Activated gamma-delta T cell treated with anti-CD3 and anti-CD28 coated beads, Interleukin-2, amount 50 U/mL, for 16 hours (primary cell): ENCODE measurements at regions not wholly inside any gene's neighbourhood (a gene's known extent, or its start where the extent isn't known, plus 50 kb on each side); places are given as distances from the start of the nearest gene placed in this dataset.

Source experiments
- DNase-seq: peaks from one replicate; pipeline ENCODE4 v3.0.0-alpha.2; 2020; ENCODE audit warnings: low read depth

GRCh38 chr3:68162644-68163043 is 508.2 kb upstream of the SUCLG2 start:
- no peak for DNase-seq

GRCh38 chr3:68151359-68151758 is 496.9 kb upstream of the SUCLG2 start:
- no peak for DNase-seq

DNA sequence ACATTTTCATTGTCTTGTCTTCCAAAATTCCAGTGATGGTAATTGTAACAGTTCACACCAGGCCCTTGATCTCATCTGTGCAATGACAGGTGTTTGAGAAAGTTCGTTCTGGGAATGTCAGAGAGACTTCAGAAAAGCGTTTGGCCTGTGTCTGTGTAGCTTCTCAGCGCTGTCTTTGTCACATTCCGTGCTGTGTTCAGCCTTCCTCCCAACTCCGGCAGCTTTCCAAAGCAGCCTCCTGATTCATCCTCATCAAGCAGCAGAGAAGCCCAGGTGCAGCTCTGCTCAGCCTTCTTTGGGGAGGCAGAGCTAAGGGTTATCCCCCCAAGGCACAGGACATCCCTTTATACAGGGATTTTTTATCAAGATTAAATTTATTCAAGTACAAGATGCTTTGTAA is 494.0 kb upstream of the SUCLG2 start:
- DNase-seq = no peak

DNA sequence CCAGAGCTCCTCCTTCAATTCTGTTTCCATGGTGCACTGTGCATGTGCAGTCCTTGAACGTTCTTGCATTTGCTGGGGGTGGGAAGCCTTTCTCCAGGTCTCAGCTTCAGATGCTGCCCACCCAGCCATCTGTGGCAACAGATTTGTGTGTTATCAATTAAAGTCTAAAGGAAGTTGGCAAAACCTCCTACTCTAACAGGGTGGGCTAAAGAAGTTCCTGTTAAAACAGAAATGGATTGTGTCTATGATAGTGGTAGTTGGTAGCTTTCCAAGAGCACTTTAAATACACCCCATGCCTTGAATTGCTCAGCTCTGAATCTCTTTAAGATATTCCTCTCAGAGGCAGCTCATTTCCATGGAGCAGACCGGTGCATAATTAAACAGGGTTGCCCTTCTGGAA is 488.0 kb upstream of the SUCLG2 start:
- no peak for DNase-seq

DNA sequence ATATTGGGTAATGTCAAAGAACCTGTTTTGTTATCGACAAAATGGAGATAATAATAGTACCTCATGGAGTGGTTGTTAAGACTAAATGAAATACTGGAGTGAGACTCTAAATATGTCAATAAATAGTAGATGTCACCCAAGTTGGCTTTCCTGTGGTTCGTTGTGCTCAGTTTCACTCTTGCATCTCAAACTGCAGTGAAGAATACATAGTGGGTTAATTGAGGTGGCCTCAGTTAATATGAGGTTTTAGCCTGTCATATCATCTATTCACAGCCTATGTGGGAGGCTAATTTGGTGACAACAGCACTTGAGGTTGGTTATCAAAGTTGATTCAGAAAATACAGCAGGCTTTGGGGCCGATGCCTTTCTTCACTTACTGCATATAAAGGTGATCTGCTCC is 485.5 kb upstream of the SUCLG2 start:
- no peak for DNase-seq

- no peak for DNase-seq
Observed at GRCh38 chr3:68136411-68136810, 482.0 kb upstream of the SUCLG2 start.

DNA sequence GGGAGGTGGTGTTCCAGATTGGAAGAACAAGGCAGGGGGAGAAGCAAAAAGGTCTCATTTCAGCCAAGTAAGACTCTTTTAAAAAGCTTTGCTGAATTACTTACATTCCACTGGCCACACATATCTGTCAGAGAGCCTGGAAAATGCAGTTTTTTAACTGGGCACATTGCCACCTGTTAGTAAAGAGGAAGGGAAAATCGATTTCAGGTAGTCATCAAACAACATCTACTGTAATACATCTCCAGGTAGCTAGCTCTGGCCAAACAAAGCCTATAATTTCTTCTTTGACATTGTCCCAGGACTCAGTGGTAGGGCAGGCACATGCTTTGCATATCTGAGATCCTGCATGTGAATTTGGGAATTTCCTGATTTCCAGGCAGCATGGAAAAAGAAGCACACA is 480.7 kb upstream of the SUCLG2 start:
- no peak for DNase-seq

DNA sequence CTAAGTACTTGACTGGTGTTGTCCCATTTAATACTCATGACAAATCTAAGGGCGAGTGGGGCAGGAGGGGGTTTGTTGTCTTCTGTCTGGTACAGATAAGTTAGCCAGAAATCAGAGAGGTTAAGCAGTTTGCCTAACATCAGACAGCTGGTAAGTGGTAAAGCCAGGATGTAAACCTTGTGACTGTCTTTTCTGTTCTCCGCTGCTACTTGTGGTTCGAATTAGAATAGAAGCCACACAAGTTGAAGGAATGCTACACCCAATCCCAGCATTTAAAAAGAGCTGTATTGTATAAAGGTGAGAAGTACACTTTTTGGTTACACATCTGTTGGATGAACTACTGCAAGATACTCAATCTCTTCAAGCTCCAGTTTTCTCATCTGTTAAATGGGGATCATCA is 474.7 kb upstream of the SUCLG2 start:
- no peak for DNase-seq

- no peak for DNase-seq
Observed at GRCh38 chr3:68123231-68123630, 468.8 kb upstream of the SUCLG2 start.

DNA sequence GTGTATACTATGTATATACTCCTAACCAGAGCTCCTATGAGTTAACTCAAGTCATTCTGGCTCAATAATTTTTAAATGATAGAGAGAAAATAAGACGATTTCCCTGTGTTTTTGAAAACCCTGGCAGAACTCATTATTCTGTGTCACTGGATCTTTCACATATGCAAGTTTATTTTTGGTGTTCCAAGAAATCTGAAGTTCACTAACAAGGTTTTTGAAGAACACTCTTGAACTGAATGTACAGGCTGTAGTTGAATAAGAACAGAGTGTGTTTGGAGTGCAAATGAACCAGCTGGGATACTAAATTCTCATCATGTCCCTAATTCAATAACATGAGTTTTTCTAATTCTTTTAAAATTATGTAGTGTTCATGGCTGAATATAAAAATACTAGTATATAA is 466.9 kb upstream of the SUCLG2 start:
- DNase-seq = no peak

DNA sequence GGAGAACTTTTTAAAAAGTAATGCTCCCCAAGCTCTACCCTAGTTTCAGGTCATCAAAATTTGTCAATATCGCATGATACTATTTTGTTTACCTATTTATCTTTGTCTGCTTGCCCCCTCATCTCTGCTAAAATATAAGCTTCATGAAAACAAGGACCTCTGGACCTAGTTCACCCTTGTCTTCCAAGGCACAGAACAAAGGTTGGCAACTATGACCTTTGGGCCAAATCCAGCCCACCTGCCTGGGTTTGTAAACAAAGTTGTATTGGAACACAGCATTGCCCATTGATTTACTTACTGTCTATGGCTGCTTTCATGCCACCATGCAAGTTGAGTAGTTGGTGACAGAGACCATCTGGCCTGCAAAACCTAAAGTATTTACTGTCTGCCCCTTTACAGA is 462.2 kb upstream of the SUCLG2 start:
- DNase-seq = no peak

- DNase-seq = no peak
Observed at GRCh38 chr3:68103811-68104210, 449.4 kb upstream of the SUCLG2 start.

DNA sequence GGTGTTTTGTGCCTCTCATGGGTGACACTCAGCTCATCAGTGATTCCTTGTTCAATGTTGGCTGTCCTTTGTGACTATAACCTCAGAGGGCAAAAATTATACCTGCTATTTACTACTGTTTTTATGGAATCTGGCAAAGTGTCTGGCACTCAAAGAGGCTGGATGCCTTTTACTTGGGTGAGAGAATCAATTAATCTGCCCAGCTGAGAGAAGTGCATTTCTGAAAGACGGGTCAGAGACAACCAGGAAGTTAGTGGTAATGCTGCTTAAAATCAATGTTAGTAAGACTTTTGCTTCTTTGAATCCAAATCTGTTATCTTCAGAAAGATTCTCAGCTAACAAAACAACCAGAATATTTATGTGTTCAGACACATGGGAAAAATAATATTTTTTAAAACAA is 436.2 kb upstream of the SUCLG2 start:
- DNase-seq = no peak

DNA sequence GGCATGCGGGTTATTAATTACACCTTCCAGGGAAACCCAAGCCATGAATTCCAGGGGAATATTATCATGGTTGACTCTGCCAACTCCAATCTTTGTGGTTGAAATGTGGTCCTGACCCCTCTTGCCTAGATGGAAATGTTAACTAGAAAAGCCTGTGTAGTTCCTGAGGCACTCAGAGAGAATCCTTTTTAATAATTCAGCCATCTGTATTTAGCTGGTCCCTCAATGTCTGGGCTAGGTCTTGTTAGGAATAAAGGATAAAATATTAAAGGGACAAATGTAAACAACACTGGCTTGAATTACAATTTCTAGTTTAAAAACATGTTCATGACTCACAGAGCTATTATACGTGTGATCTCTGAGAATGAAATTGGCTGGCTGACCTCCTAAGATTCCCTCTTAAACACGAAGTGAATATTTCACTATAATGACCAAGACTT is 435.2 kb upstream of the SUCLG2 start:
- DNase-seq = no peak

DNA sequence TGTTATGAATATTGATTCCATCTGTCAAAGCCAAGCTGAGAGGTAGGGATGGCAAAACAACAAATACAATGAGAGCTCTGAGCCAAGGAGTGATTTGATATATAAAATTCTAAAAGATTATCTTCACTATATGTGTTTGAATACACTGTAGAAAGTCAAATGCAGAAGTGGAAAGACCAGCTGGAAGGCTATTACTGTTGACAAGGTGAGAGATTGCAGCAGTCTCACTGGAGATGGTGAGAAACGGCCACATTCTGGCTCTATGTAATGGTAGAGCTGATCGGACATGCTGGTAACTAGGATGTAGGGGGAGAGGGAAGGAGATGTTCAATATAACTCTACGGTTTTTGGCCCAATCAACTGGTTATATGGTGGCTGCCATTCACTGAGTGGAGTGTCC is 434.2 kb upstream of the SUCLG2 start:
- DNase-seq = no peak

GRCh38 chr3:68088216-68088615 is 433.8 kb upstream of the SUCLG2 start:
- peak; percentile 12 for DNase-seq

GRCh38 chr3:68072062-68072461 is 417.6 kb upstream of the SUCLG2 start:
- DNase-seq = no peak

DNA sequence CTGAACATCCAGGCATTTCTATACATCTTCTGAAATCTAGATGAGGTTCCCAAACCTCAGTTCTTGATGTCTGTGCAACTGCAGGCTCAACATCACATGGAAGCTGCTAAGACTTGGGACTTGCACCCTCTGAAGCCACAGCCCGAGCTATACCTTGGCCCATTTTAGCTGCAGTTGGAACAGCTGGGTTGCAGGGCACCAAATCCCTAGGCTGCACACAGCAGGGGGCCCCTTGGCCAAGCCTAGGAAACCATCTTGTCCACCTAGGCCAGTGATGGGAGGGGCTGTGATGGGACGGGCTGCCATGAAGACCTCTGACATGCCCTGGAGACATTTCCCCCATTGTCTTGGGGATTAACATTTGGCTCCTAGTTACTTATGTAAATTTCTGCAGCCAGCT is 415.8 kb upstream of the SUCLG2 start:
- no peak for DNase-seq

DNA sequence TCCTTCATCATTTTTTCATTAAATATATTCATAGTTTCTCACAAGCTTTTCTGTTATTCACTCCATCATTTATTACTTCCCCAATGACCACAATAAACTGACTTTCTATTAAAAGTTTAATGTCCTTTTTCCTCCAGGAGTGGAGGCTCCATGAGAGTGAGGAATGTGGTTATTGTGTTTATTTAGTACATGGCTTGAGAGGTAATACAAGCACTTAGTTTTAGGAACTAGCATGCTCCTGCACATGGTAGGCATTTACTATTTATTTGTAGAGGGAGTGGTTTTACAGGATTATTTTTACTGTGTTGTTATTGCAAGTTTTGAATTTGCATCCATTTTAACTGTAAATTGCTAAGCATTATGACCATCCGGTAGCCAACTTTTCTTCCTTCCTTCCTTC is 412.9 kb upstream of the SUCLG2 start:
- DNase-seq = no peak

DNA sequence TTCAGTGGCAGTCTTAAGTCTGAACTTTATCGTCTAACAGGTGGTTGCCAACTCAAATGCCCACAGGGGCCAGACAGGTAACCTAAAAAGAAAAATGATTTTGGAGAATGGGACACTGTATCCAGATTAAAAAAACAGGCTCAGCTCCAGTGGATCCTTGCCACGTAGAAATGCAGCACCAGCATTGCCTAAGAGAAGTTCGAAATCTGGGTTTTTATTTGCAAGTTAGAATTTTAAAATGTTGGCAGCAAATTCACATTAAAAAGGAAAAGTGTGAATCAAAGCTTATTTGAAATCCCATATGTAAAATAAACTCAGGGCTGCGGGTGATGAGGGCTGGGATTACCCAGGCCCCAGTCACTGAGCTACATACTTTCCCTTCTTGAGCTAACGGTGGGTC is 408.5 kb upstream of the SUCLG2 start:
- DNase-seq = no peak

GRCh38 chr3:68060910-68061309 is 406.5 kb upstream of the SUCLG2 start:
- no peak for DNase-seq

GRCh38 chr3:68060191-68060590 is 405.8 kb upstream of the SUCLG2 start:
- DNase-seq = no peak

- DNase-seq = no peak
Observed at GRCh38 chr3:68059628-68060152, 405.3 kb upstream of the SUCLG2 start.

GRCh38 chr3:68057637-68058320 is 403.4 kb upstream of the SUCLG2 start:
- DNase-seq = peak; percentile 53
